HepG2 (cell line): ENCODE measurements at regions not wholly inside any gene's neighbourhood (a gene's known extent, or its start where the extent isn't known, plus 50 kb on each side); places are given as distances from the start of the nearest gene placed in this dataset.

ENCODE experiments used
- ATAC-seq: fragments of 200-7000 bp; cut with Tn5 transposase; 3 replicates; pipeline ENCODE4 v1.9.1; 2020; ENCODE audit warnings: mild to moderate bottlenecking, moderate library complexity
- BruUV-seq: library from RNA; stranded (reverse); fragments of 400-500 nt; replicated peaks from 2 replicates; lab custom pipeline; 2021; lab: Mats Ljungman, UMichigan
- CTCF ChIA-PET: fragments of 300-600 bp; formaldehyde crosslinking; extraction: SDS; loops from one replicate; lab custom pipeline; 2021; ENCODE audit warnings: low total read pairs, inconsistent platforms, low intra/inter-chr PET ratio; lab: Yijun Ruan, JAX
- POLR2A ChIA-PET: fragments of 350-600 bp; sonication (Branson Sonifier 250); formaldehyde crosslinking; loops from one replicate; lab custom pipeline; 2020; ENCODE audit warnings: antibody characterized with exemption, inconsistent platforms; lab: Yijun Ruan, JAX
- DNase-seq: peaks from one replicate; pipeline ENCODE4 v3.0.0-alpha.2; 2015; ENCODE audit warnings: low spot score
- FAIRE-seq: peaks from 3 replicates; lab custom pipeline; 2011; peaks lifted over from hg19 to GRCh38; lab: Jason Lieb, UNC
- H2AFZ ChIP-seq: one replicate; pipeline ENCODE4 v1.6.1; 2011; ENCODE audit warnings: low read length, inconsistent platforms
- H3K27ac ChIP-seq: fragments of 300-600 bp; 3 replicates; pipeline ENCODE4 v1.8.0; 2011; ENCODE audit warnings: mixed run types, mild to moderate bottlenecking, mixed read lengths, low read length, inconsistent platforms; ENCODE audit not compliant: insufficient read depth; ENCODE audit errors: extremely low read length
- H3K27me3 ChIP-seq, 2 experiments: fragments of 200-600 bp in 1 of 2; 2 replicates in 1 of 2; 3 replicates in 1 of 2; pipeline versions ENCODE4 v1.6.0 to v1.8.0; 2011; ENCODE audit warnings: low read length in 2 of 2, mild to moderate bottlenecking in 2 of 2, moderate library complexity in 2 of 2, inconsistent platforms in 1 of 2; ENCODE audit not compliant: insufficient read depth in 2 of 2, control insufficient read depth in 1 of 2
- H3K36me3 ChIP-seq, 2 experiments: fragments of 200-600 bp in 1 of 2; replicated peaks in 1 of 2; 2 replicates in 1 of 2; 3 replicates in 1 of 2; pipeline versions ENCODE4 v1.5.1 to v1.8.0; 2011; ENCODE audit warnings: low read length in 2 of 2, inconsistent platforms in 1 of 2; ENCODE audit not compliant: insufficient read depth in 2 of 2, control insufficient read depth in 1 of 2
- H3K4me1 ChIP-seq: 2 replicates; pipeline ENCODE4 v1.5.1; 2012; ENCODE audit warnings: low read length, inconsistent platforms; ENCODE audit not compliant: insufficient read depth
- H3K4me2 ChIP-seq: 2 replicates; pipeline ENCODE4 v1.6.0; 2011; ENCODE audit warnings: low read depth, low read length, inconsistent platforms
- H3K4me3 ChIP-seq, 3 experiments: fragments of 200-600 bp in 1 of 3; sonication (generic), shearing (Covaris generic) in 1 of 3; replicated peaks in 1 of 3; 2 replicates each; pipeline ENCODE4 v1.5.1; 2011 to 2016; ENCODE audit warnings: low read length in 3 of 3, inconsistent platforms in 2 of 3, low read depth in 2 of 3, mild to moderate bottlenecking in 2 of 3, control low read depth in 1 of 3, mixed read lengths in 1 of 3; ENCODE audit not compliant: insufficient read depth in 1 of 3
- H3K79me2 ChIP-seq: one replicate; pipeline ENCODE4 v1.6.1; 2011; ENCODE audit warnings: low read length, inconsistent platforms; ENCODE audit not compliant: insufficient read depth
- H3K9ac ChIP-seq: 2 replicates; pipeline ENCODE4 v1.6.0; 2011; ENCODE audit warnings: mild to moderate bottlenecking, low read depth, low read length, inconsistent platforms; ENCODE audit not compliant: insufficient read depth
- H3K9me3 ChIP-seq: 2 replicates; pipeline ENCODE4 v1.5.1; 2012; ENCODE audit warnings: mild to moderate bottlenecking, low read length
- H4K20me1 ChIP-seq: 2 replicates; pipeline ENCODE4 v1.6.0; 2011; ENCODE audit warnings: inconsistent platforms, mild to moderate bottlenecking, low read length, moderate library complexity; ENCODE audit not compliant: insufficient read depth
- FOSL2 ChIP-seq: sonication (generic); formaldehyde crosslinking; IDR thresholded peaks from 2 replicates; pipeline ENCODE4 v1.4.0; 2020; ENCODE audit warnings: missing genetic modification reagents
- GZF1 ChIP-seq: sonication (generic); formaldehyde crosslinking; IDR thresholded peaks from 2 replicates; pipeline ENCODE4 v1.5.1; 2020; ENCODE audit warnings: mild to moderate bottlenecking, missing genetic modification reagents
- MEF2D ChIP-seq: sonication (generic); formaldehyde crosslinking; IDR thresholded peaks from 2 replicates; pipeline ENCODE4 v1.5.1; 2020; ENCODE audit warnings: mild to moderate bottlenecking, missing genetic modification reagents
- RAD21 ChIP-seq: fragments of 450-650 bp; formaldehyde crosslinking; IDR thresholded peaks from 2 replicates; pipeline ENCODE4 v1.5.0; 2020; ENCODE audit warnings: mild to moderate bottlenecking
- SKI ChIP-seq: fragments of 450-650 bp; IDR thresholded peaks from one replicate; pipeline ENCODE4 v1.6.1; 2018; ENCODE audit warnings: mild to moderate bottlenecking; ENCODE audit not compliant: partially characterized antibody
- TP53 ChIP-seq: sonication (generic); formaldehyde crosslinking; conservative IDR thresholded peaks from 2 replicates; pipeline ENCODE4 v1.4.0; 2020; ENCODE audit warnings: missing genetic modification reagents
- ZFP37 ChIP-seq: sonication (generic); formaldehyde crosslinking; IDR thresholded peaks from 2 replicates; pipeline ENCODE4 v1.4.0; 2020; ENCODE audit warnings: missing genetic modification reagents, borderline replicate concordance
- ZFX ChIP-seq: sonication (generic); formaldehyde crosslinking; IDR thresholded peaks from 2 replicates; pipeline ENCODE4 v1.4.0; 2020; ENCODE audit warnings: mild to moderate bottlenecking, low read depth, missing genetic modification reagents, moderate library complexity
- ZFYVE20 ChIP-seq: sonication (generic); formaldehyde crosslinking; IDR thresholded peaks from 2 replicates; pipeline ENCODE4 v1.8.0; 2023; ENCODE audit warnings: low read depth, mild to moderate bottlenecking, moderate library complexity, missing genetic modification reagents, borderline replicate concordance
- ZMAT5 ChIP-seq: sonication (generic); formaldehyde crosslinking; IDR thresholded peaks from 2 replicates; pipeline ENCODE4 v1.5.0; 2020; ENCODE audit warnings: mild to moderate bottlenecking, low read depth, missing genetic modification reagents, borderline replicate concordance
- ZNF232 ChIP-seq: sonication (generic); formaldehyde crosslinking; IDR thresholded peaks from 2 replicates; pipeline ENCODE4 v1.4.0; 2020; ENCODE audit warnings: missing genetic modification reagents, borderline replicate concordance
- ZNF260 ChIP-seq: sonication (generic); formaldehyde crosslinking; IDR thresholded peaks from 2 replicates; pipeline ENCODE4 v1.4.0; 2020; ENCODE audit warnings: missing genetic modification reagents, low read depth, mild to moderate bottlenecking, borderline replicate concordance
- ZNF510 ChIP-seq: sonication (generic); formaldehyde crosslinking; IDR thresholded peaks from 2 replicates; pipeline ENCODE4 v1.4.0; 2020; ENCODE audit warnings: low read depth, mild to moderate bottlenecking, missing genetic modification reagents
- ZNF773 ChIP-seq: sonication (generic); formaldehyde crosslinking; IDR thresholded peaks from 2 replicates; pipeline ENCODE4 v1.4.0; 2020; ENCODE audit warnings: missing genetic modification reagents, borderline replicate concordance
- ZXDC ChIP-seq: sonication (generic); formaldehyde crosslinking; IDR thresholded peaks from 2 replicates; pipeline ENCODE4 v1.5.0; 2020; ENCODE audit warnings: mild to moderate bottlenecking, missing genetic modification reagents
- WGBS: methylation state at CpG from one replicate; pipeline ENCODE4 v1.1.6; 2017; ENCODE audit warnings: low lambda C conversion rate; 5-methylcytosine and 5-hydroxymethylcytosine counted together
- in situ Hi-C: cut with HindIII; loops from 2 replicates; pipeline ENCODE4 v1.10.0; 2017; ENCODE audit warnings: low pct_unique_long_range_greater_than_20kb; ENCODE audit not compliant: extremely low pct_ligation_motif_present
- intact Hi-C: fragments of 100-400 bp; cut with micrococcal nuclease; formaldehyde crosslinking; loops from one replicate; pipeline ENCODE4 v1.10.0; 2022; ENCODE audit not compliant: unreplicated experiment

GRCh38 chr13:50410921-50411746 is 395.9 kb downstream of the KCNRG start:
- no peak overlapping the region for H3K27ac ChIP-seq
- in situ Hi-C loops, result no loop called here
- TF ChIP-seq TP53 (CRISPR knock-in tag) (no peak), FOSL2 (CRISPR knock-in tag) (peak; percentile 58; the same call in 1 of the 2 replicates)
- TF ChIP-seq, all 625 proteins: peak for 1
- H3K4me2 ChIP-seq, result no peak overlapping the region
- H3K79me2 ChIP-seq, result no peaks in the 10 kb centered on the region
- CTCF ChIA-PET, result no interaction called here
- no peaks in the 10 kb centered on the region for H4K20me1 ChIP-seq
- H3K9ac ChIP-seq, result no peak overlapping the region
- H3K4me3 ChIP-seq, result no peak overlapping the region
- no peaks in the 10 kb centered on the region for H3K27me3 ChIP-seq
- no peaks in the 10 kb centered on the region for H3K9me3 ChIP-seq
- BruUV-seq, result no TSS peak
- H2AFZ ChIP-seq, result no peak overlapping the region
- H3K36me3 ChIP-seq, result peaks cover 0 to 10% of the 10 kb centered on the region in 2 experiments; a peak in 3 of 5 replicates
- peaks cover 14% of the 10 kb centered on the region for H3K4me1 ChIP-seq
- WGBS, result 75% methylated on average over 5 of the region's 5 CpGs
- POLR2A ChIA-PET, result no interaction called here
- intact Hi-C loops, result no loop called here
- DNase-seq, result peak; percentile 22
- no peak for FAIRE-seq
- ATAC-seq, result peak; percentile 68

GRCh38 chr13:50412046-50412617 is 396.9 kb downstream of the KCNRG start:
- Histone ChIP-seq H3K27me3 (no peaks in the 10 kb centered on the region), H3K4me1 (peaks cover 14% of the 10 kb centered on the region), H3K36me3 (peaks cover 2 to 16% of the 10 kb centered on the region in 2 experiments; a peak in 3 of 5 replicates), H3K79me2 (no peaks in the 10 kb centered on the region), H3K9me3 (no peaks in the 10 kb centered on the region), H3K4me2 (no peak overlapping the region), H3K9ac (no peak overlapping the region), H3K4me3 (no peak overlapping the region), H3K27ac (no peak overlapping the region), H4K20me1 (no peaks in the 10 kb centered on the region), H2AFZ (no peak overlapping the region)
- CTCF ChIA-PET, result no interaction called here
- BruUV-seq, result no TSS peak
- intact Hi-C loops (no loop called here), in situ Hi-C loops (no loop called here)
- FAIRE-seq, result no peak
- POLR2A ChIA-PET, result no interaction called here
- WGBS, result 100% methylated on average over 4 of the region's 4 CpGs
- DNase-seq, result no peak
- ATAC-seq, result no peak
- TF ChIP-seq MEF2D (CRISPR knock-in tag), result no peak
- no peak for TF ChIP-seq ZNF232 (CRISPR knock-in tag)
- no peak for TF ChIP-seq ZNF773 (CRISPR knock-in tag)
- no peak for TF ChIP-seq RAD21 (CRISPR knock-in tag)
- TF ChIP-seq ZNF260 (CRISPR knock-in tag), result no peak
- TF ChIP-seq ZXDC, result no peak
- TF ChIP-seq GZF1 (CRISPR knock-in tag), result no peak
- no peak for TF ChIP-seq ZMAT5
- no peak for TF ChIP-seq SKI
- TF ChIP-seq ZNF510, result no peak
- TF ChIP-seq ZFYVE20 (CRISPR knock-in tag), result no peak
- TF ChIP-seq ZFP37 (CRISPR knock-in tag), result no peak
- no peak for TF ChIP-seq ZFX (CRISPR knock-in tag)
